Panc1 (cell line): ENCODE measurements at regions not wholly inside any gene's neighbourhood (a gene's known extent, or its start where the extent isn't known, plus 50 kb on each side); places are given as distances from the start of the nearest gene placed in this dataset.

Source experiments
- CTCF ChIP-seq: fragments of 450-650 bp; IDR thresholded peaks from 2 replicates; pipeline ENCODE4 v1.5.1; 2017; ENCODE audit warnings: mild to moderate bottlenecking
- POLR2AphosphoS5 ChIP-seq: IDR thresholded peaks from 2 replicates; pipeline ENCODE4 v1.6.1; 2012; ENCODE audit warnings: mild to moderate bottlenecking, low read depth, low read length, moderate library complexity
- REST ChIP-seq, 2 experiments: IDR thresholded peaks; 2 replicates each; pipeline ENCODE4 v1.6.1; 2011 to 2012; ENCODE audit warnings: low read depth in 2 of 2, control low read depth in 1 of 2, low read length in 1 of 2, mild to moderate bottlenecking in 1 of 2, moderate library complexity in 1 of 2; ENCODE audit not compliant: insufficient read depth in 1 of 2
- SIN3A ChIP-seq: IDR thresholded peaks from 2 replicates; pipeline ENCODE4 v1.6.1; 2012; ENCODE audit warnings: low read depth, mild to moderate bottlenecking, low read length, moderate library complexity, borderline replicate concordance; ENCODE audit not compliant: insufficient read depth
- TCF7L2 ChIP-seq: IDR thresholded peaks from 2 replicates; pipeline ENCODE4 v1.6.1; 2011; ENCODE audit warnings: mild to moderate bottlenecking, low read depth, low read length, inconsistent platforms

GRCh38 chr3:159113221-159113875 lies 311.5 kb downstream of the MFSD1 start:
- TF ChIP-seq CTCF (no peak), REST (IDR thresholded peaks at IDR 0.05; ENCODE audit: insufficient read depth in 1 of 2, low read depth in 2 of 2, low read length in 1 of 2) (no peak), POLR2AphosphoS5 (no peak), SIN3A (no peak), TCF7L2 (no peak)
